ENCODE measurements at regions not wholly inside any gene's neighbourhood (a gene's known extent, or its start where the extent isn't known, plus 50 kb on each side); places are given as distances from the start of the nearest gene placed in this dataset.
A peak's percentile ranks its signal among the peaks of the same experiment; 100 is the strongest.
"Not testable (repeated sequence)": the region's sequence is repeated elsewhere in the genome, so short reads cannot be mapped to it uniquely, and the experiment has no call there.

GRCh38 chr4:67332627-67333026, 212.7 kb downstream of the CENPC start:
- DNase-seq (ENCODE audit: low read depth in 2 of 2): peak in 1 of 2 donors; percentile 3

DNA sequence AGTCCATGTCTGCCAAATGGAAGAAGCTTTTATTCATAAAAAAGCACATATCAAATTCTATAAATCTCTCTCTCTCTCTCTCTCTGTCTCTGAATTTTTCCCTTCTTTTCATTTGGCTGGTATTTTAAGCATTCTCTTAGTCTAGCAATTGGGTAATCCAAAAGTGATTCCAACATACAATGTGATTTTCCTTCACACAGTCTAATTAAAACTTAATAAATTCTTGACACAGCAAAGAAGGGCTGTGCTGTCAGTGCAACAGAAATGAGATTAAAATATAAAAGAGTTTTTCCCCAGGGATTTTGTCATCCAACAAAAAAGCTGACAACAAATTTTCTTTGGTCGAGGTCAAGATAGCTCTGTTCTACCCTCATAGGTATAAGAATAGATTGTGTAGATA, 216.9 kb downstream of the CENPC start:
- DNase-seq (ENCODE audit: low read depth in 2 of 2): no peak

- DNase-seq (ENCODE audit: low read depth in 2 of 2): no peak
These were observed 217.4 kb downstream of the CENPC start for GRCh38 chr4:67328018-67328278.

- peak; percentile 31 to 56 for DNase-seq (ENCODE audit: low read depth in 2 of 2)
These were observed 217.9 kb downstream of the CENPC start for GRCh38 chr4:67327245-67328017.

DNA sequence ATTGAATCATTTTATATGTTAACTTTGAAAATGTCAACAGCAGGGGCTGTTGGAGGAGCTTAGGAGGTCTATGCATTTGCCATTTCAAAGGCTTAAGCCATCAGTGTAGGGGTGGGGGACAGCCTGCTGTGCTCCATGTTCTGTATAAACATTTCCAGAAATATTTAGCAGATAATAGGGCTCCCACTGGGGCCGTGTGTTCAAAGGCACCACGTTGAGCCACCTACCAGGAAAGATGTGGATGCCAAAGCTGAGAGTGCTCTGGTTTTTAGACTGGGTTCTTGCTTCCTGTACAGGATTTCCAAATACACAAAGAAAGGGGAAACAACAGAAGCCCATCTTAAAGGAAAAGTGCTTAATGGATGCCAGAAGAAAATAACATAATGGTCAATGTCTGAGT, 219.5 kb downstream of the CENPC start:
- DNase-seq (ENCODE audit: low read depth in 2 of 2): no peak

- no peak for DNase-seq (ENCODE audit: low read depth in 2 of 2)
These were observed 224.7 kb downstream of the CENPC start for GRCh38 chr4:67320645-67321044.

GRCh38 chr4:67319607-67320006, 225.7 kb downstream of the CENPC start:
- DNase-seq (ENCODE audit: low read depth in 2 of 2): not testable (repeated sequence)

GRCh38 chr4:67300497-67301185, 244.7 kb downstream of the CENPC start:
- not testable (repeated sequence) for DNase-seq (ENCODE audit: low read depth in 2 of 2)

DNA sequence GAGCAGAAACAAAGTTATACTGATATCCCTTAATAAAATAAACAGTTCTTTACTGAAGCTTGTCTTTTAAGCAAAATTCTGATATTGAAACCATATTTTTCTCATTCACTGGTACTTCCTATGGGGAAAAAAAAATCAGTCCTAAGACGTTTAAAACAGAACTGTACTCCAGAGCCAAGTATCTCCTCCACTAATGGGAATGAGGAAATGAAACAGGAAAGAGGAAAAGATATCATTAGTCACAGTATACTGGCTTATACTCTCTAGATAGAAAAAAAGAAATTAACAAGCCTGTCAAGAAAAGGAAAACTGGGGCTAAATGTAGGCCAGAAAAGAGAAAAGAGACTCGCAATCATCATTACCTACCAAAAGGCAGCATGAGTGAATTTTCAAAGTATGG, 252.7 kb downstream of the CENPC start:
- DNase-seq (ENCODE audit: low read depth in 2 of 2): no peak

GRCh38 chr4:67292045-67292444, 253.3 kb downstream of the CENPC start:
- DNase-seq (ENCODE audit: low read depth in 2 of 2): no peak

GRCh38 chr4:67291644-67292043, 253.7 kb downstream of the CENPC start:
- DNase-seq (ENCODE audit: low read depth in 2 of 2): no peak

- no peak for DNase-seq (ENCODE audit: low read depth in 2 of 2)
These were observed 256.3 kb downstream of the CENPC start for GRCh38 chr4:67288964-67289363.

DNA sequence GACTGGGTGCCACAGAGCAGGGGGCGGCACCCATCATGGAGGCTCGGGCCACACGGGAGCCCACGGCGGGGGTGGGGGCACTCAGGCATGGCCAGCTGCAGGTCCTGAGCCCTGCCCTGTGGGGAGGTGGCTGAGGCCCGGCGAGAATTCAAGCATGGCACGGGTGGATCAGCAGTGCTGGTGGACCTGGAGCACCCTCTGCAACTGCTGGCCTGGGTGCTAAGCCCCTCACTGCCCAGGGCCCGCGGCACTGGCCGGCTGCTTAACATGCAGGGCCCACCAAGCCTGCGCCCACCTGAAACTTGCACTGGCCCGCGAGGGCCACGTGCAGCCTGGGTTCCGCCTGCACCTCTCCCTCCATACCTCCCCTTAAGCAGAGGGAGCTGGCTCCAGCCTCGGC, 258.6 kb downstream of the CENPC start:
- DNase-seq (ENCODE audit: low read depth in 2 of 2): no peak

GRCh38 chr4:67282749-67283148, 262.6 kb downstream of the CENPC start:
- no peak for DNase-seq (ENCODE audit: low read depth in 2 of 2)

DNA sequence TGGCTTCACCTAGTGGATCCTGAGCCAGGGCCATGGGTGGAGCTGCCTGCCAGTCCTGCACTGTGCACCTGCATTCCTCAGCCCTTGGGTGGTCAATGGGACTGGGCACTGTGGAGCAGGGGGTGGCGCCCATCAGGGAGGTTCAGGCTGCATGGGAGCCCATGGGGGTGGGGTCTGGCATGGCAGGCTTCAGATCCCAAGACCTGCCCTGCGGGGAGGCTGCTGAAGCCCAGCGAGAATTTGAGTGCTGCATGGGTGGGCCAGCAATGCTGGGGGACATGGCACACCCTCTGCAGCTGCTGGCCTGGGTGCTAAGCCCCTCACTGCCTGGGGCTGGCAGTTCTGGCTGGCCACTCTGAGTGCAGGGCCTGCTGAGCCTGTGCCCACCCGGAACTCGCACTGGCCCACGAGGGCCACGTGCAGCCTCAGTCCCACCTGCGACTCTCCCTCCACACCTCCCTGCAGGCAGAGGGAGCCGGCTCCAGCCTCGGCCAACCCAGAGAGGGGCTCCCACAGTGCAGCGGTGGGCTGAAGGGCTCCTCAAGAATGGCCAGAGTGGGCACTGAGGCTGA, 270.0 kb downstream of the CENPC start:
- DNase-seq (ENCODE audit: low read depth in 2 of 2): no peak

- DNase-seq (ENCODE audit: low read depth in 2 of 2): not testable (repeated sequence)
These were observed 270.6 kb downstream of the CENPC start for GRCh38 chr4:67274671-67275070.

GRCh38 chr4:67273666-67274065, 271.6 kb downstream of the CENPC start:
- DNase-seq (ENCODE audit: low read depth in 2 of 2): no peak

DNA sequence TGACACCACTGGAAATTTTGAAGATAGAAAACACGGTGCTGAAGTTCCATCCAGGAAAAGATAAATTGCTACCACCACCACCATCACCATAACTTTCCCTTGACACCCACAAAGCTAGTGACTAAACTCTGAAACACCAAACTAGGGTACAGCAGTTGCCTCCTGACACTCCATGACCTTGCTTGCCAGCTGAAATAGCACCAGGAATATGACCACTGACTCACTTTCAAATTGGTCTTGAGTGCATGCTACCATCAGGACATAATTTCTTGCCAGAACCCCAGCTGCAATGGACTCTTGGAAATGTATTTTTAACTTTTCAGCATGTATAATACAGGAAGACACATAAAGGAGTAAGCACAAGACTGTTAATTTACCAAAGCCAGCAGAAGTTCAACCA, 283.3 kb downstream of the CENPC start:
- DNase-seq (ENCODE audit: low read depth in 2 of 2): no peak

GRCh38 chr4:67256388-67257043, 288.8 kb downstream of the CENPC start:
- no peak for DNase-seq (ENCODE audit: low read depth in 2 of 2)

- no peak for DNase-seq (ENCODE audit: low read depth in 2 of 2)
These were observed 295.0 kb downstream of the CENPC start for GRCh38 chr4:67250131-67250896.

- no peak for DNase-seq (ENCODE audit: low read depth in 2 of 2)
These were observed 308.5 kb downstream of the CENPC start for GRCh38 chr4:67236788-67237187.

GRCh38 chr4:67236318-67236717, 309.0 kb downstream of the CENPC start:
- no peak for DNase-seq (ENCODE audit: low read depth in 2 of 2)
